ENCODE measurements at regions not wholly inside any gene's neighbourhood (a gene's known extent, or its start where the extent isn't known, plus 50 kb on each side); places are given as distances from the start of the nearest gene placed in this dataset.

GRCh38 chr12:13504074-13504473 lies 307.5 kb downstream of the EMP1 start:
- Histone ChIP-seq H3K9me3 (ENCODE audit: control insufficient read depth, insufficient read depth, low read length) (no peaks in the 10 kb centered on the region), H3F3A (ENCODE audit: control insufficient read depth, insufficient read depth) (no peaks in the 10 kb centered on the region), H3K27me3 (ENCODE audit: control insufficient read depth, low read length) (no peaks in the 10 kb centered on the region), H3K36me3 (ENCODE audit: control insufficient read depth, low read length) (no peaks in the 10 kb centered on the region), H3K27ac (ENCODE audit: low read depth, low read length) (no peak overlapping the region), H3K4me1 (ENCODE audit: control insufficient read depth, low read length) (no peaks in the 10 kb centered on the region), H3K79me2 (ENCODE audit: control insufficient read depth, low read length) (no peaks in the 10 kb centered on the region), H3K4me2 (ENCODE audit: low read length) (no peak overlapping the region), H4K20me1 (ENCODE audit: control insufficient read depth, insufficient read depth, low read depth, low read length) (no peaks in the 10 kb centered on the region), H3K4me3 (ENCODE audit: low read length) (no peak overlapping the region), H3K9me2 (replicated peaks; ENCODE audit: control insufficient read depth, low read length) (no peaks in the 10 kb centered on the region)
- TF ChIP-seq CTCF (IDR thresholded peaks at IDR 0.05; ENCODE audit: low read depth, low read length, poor library complexity, severe bottlenecking) (no peak), EZH2phosphoT487 (IDR thresholded peaks at IDR 0.05; ENCODE audit: borderline replicate concordance, low read length) (no peak)

- no peaks in the 10 kb centered on the region for H3K9me2 ChIP-seq (replicated peaks; ENCODE audit: control insufficient read depth, low read length)
These were observed 306.7 kb downstream of the EMP1 start for GRCh38 chr12:13503094-13503835.

GRCh38 chr12:13499008-13499407 lies 302.5 kb downstream of the EMP1 start:
- Histone ChIP-seq H3K9me2 (replicated peaks; ENCODE audit: control insufficient read depth, low read length) (no peaks in the 10 kb centered on the region), H3K4me1 (ENCODE audit: control insufficient read depth, low read length) (no peaks in the 10 kb centered on the region), H3K27me3 (ENCODE audit: control insufficient read depth, low read length) (no peaks in the 10 kb centered on the region), H3K4me3 (ENCODE audit: low read length) (no peak overlapping the region), H4K20me1 (ENCODE audit: control insufficient read depth, insufficient read depth, low read depth, low read length) (no peaks in the 10 kb centered on the region), H3K79me2 (ENCODE audit: control insufficient read depth, low read length) (no peaks in the 10 kb centered on the region), H3F3A (ENCODE audit: control insufficient read depth, insufficient read depth) (no peaks in the 10 kb centered on the region), H3K4me2 (ENCODE audit: low read length) (no peak overlapping the region), H3K27ac (ENCODE audit: low read depth, low read length) (no peak overlapping the region), H3K9me3 (ENCODE audit: control insufficient read depth, insufficient read depth, low read length) (no peaks in the 10 kb centered on the region), H3K36me3 (ENCODE audit: control insufficient read depth, low read length) (no peaks in the 10 kb centered on the region)
- TF ChIP-seq EZH2phosphoT487 (IDR thresholded peaks at IDR 0.05; ENCODE audit: borderline replicate concordance, low read length), result no peak
- TF ChIP-seq CTCF (IDR thresholded peaks at IDR 0.05; ENCODE audit: low read depth, low read length, poor library complexity, severe bottlenecking), result no peak

More at GRCh38 chr12:13503094-13503835, 306.7 kb downstream of the EMP1 start:
- no peaks in the 10 kb centered on the region for H4K20me1 ChIP-seq (ENCODE audit: control insufficient read depth, insufficient read depth, low read depth, low read length)
- H3K79me2 ChIP-seq (ENCODE audit: control insufficient read depth, low read length), result no peaks in the 10 kb centered on the region
- H3K4me3 ChIP-seq (ENCODE audit: low read length), result no peak overlapping the region
- TF ChIP-seq EZH2phosphoT487 (IDR thresholded peaks at IDR 0.05; ENCODE audit: borderline replicate concordance, low read length), result no peak
- TF ChIP-seq CTCF (IDR thresholded peaks at IDR 0.05; ENCODE audit: low read depth, low read length, poor library complexity, severe bottlenecking), result no peak
- H3K9me3 ChIP-seq (ENCODE audit: control insufficient read depth, insufficient read depth, low read length), result no peaks in the 10 kb centered on the region
- no peak overlapping the region for H3K4me2 ChIP-seq (ENCODE audit: low read length)
- no peaks in the 10 kb centered on the region for H3K36me3 ChIP-seq (ENCODE audit: control insufficient read depth, low read length)
- H3K4me1 ChIP-seq (ENCODE audit: control insufficient read depth, low read length), result no peaks in the 10 kb centered on the region
- H3F3A ChIP-seq (ENCODE audit: control insufficient read depth, insufficient read depth), result no peaks in the 10 kb centered on the region
- H3K27me3 ChIP-seq (ENCODE audit: control insufficient read depth, low read length), result no peaks in the 10 kb centered on the region
- no peak overlapping the region for H3K27ac ChIP-seq (ENCODE audit: low read depth, low read length)
